HG03095 (cell line): ENCODE measurements at regions not wholly inside any gene's neighbourhood (a gene's known extent, or its start where the extent isn't known, plus 50 kb on each side); places are given as distances from the start of the nearest gene placed in this dataset.

Source experiments
- ATAC-seq: cut with Tn5 transposase; IDR thresholded peaks from one replicate; pipeline ENCODE4 v1.9.1; 2021; ENCODE audit warnings: moderate library complexity; ENCODE audit not compliant: unreplicated experiment

DNA sequence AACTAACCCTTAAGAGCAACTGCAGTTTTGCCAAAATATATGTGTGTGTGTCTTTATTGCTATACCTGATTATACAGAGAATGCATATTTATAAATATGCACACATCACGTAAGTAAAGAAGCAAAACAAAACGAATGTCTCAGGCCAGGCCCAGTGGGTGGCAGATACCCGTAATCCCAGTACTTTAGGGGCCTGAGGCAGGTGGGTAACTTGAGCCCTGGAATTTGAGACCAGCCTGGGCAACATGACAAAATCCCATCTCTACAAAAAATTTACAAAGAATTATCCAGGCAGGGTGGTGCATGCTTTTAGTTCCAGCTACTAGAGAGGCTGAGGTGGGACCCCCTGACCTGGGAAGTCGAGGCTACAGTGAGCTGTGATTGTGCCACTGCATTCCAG is 745.3 kb downstream of the SATB2 start:
- ATAC-seq, result no peak

- no peak for ATAC-seq
Observed at GRCh38 chr2:198711484-198711883, 746.3 kb downstream of the SATB2 start.

DNA sequence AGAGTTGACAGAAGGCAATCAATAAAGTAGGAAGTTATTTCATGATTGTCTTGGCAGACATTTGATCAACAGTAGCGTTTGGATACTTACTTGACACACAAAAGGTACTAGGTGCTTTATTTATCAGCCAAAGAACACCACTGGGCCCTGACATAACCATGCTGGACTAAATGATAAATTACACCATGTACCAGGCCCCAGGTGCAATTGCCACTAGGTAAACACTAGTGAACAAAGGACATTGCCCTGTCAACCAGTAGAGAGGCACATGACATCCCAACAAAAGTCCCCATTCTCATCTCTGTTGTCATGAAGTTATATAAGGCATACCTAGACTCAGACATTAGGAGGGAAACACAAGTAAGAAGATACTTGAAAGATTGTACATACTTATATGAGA is 747.2 kb downstream of the SATB2 start:
- no peak for ATAC-seq

- no peak for ATAC-seq
Observed at GRCh38 chr2:198706476-198707082, 751.2 kb downstream of the SATB2 start.

DNA sequence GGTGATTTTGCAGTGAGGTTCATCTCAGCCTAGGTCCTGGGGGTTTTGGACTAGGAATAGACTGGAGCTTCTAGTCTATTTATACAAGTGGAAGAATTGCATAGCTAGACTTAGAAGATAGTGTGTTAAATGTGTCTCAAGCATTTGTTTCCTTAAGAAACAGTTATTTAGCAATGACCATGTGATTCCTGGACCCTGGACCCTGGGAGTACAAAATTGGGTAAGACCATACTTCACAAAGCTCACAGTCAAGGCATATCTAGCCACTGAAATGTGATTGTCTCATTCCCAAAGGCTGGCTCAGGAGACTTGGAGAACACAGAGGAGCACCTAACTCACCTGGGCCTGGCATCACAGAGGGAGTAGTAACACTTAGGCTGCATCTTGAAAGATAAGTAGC is 754.5 kb downstream of the SATB2 start:
- no peak for ATAC-seq

- ATAC-seq, result no peak
Observed at GRCh38 chr2:198702796-198703195, 754.9 kb downstream of the SATB2 start.

- no peak for ATAC-seq
Observed at GRCh38 chr2:198701481-198701880, 756.3 kb downstream of the SATB2 start.

DNA sequence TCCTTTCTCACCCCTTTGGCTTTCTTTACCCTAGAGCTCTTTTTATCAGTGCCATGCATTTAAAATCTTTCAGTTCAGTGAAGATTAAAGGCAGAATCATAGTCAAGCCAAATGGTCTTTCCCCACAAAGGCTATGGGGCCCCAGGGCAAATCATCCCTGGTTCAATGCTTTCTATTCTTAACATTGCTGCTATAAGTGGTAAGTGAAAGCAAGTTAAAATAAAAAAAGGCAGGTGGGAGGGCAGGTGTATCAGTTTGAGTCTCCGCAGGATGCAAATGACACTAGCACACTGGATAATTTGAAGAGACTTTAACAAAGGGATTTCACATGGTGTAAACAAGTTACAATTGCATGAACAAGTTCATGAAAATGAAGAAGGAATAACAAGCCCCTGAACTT is 757.4 kb downstream of the SATB2 start:
- ATAC-seq, result no peak

GRCh38 chr2:198698230-198698629 is 759.5 kb downstream of the SATB2 start:
- ATAC-seq, result no peak

GRCh38 chr2:198697794-198698193 is 759.9 kb downstream of the SATB2 start:
- no peak for ATAC-seq

DNA sequence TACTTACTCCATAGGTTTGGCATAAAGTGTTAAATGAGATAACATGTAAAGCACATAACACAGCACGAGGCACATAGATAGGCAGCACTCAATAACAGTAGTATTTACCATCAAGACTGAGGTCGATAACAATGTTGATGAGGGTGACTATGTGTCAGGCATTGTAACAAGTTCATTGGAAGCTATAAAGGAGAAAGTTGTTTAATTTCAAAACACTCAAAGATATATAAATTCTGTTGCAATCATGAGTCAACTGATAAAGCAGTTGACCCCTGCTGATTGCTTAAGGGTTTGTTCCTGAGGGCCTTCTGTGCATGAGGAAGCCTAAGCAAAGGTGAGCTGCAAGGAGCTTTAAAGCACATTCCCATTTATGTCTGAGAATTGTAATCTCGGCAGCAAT is 760.5 kb downstream of the SATB2 start:
- no peak for ATAC-seq

DNA sequence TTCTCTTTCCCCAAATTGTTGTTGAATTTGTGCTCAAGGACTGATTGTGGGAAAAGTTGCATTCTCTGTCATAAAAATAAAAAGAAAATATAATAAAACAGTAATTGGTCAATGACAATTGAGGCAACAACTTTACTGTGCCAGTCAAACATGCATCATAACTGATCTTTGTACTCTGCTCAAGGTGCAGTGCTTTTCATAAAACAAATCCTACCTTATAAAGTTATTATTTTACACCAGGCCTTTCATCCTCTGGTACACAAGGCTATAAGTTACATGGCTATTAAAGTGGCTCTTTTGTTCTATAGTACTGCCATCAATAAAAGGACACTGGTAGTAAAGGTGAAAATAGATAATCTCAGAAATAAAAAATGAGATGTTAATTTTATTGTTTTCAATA is 761.9 kb downstream of the SATB2 start:
- no peak for ATAC-seq

DNA sequence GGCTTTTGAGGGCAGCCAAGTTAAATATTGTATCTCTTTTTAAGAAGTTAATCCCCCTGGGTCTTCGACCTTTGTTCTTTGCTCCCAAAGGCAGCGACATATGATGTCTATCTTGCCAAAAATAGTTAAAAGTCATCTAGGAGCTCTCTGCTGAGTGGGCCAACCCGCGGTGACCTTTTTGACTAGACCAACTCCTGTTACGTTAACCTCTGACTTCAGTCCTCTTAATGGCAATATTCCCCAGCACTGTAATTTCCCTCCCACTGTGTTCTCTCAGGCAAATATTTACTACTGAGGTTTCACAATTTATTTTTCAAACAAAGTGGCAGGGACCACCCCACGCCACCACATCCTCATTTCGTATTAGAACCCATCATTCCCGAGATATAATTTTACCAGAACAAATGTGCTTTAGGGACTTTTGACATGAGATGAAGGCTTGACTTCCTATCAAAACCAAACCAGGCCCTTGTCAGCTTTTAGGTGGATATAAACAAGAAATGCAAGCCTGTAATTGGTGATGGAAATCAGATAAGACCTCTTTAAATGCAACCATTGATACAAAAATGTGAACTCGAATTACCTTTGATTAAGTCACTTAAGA is 764.7 kb downstream of the SATB2 start:
- no peak for ATAC-seq

- no peak for ATAC-seq
Observed at GRCh38 chr2:198691236-198691635, 766.5 kb downstream of the SATB2 start.

DNA sequence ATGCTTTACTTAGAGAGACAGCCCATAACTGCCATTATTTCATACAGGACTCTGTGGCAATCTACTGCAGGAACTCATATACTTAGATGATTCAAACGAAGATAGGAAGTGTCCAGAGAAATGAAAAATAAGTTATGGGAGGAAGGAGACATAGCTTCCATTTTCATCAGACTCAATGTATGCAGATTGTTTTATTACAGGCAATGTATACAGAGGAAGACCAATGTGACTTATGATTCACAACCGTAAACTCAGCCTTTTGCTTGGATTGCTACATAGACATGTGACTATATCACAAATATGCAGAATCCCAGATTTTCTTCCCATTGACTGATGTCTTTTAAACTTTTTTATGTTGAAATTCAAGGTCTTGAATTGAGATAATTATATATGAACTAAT is 793.4 kb downstream of the SATB2 start:
- no peak for ATAC-seq

GRCh38 chr2:198662905-198663304 is 794.8 kb downstream of the SATB2 start:
- no peak for ATAC-seq

DNA sequence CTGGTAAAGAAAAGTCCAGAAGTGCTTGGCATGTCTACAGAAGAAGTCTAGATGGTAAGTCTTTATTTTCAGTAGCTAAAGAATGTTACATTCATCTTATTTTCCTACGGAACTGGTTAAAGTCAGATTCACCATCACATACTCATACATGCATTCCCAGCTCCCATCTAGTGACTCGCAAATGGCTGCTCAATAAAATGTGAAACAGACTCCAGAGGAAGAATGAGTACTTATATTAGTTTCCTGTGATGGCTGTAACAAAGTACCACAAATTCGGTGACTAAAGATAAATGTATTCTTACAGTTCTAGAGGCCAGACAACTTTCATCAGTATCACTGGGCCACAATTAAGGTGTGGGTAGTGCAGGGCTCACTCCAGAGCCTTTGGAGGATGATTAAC is 797.2 kb downstream of the SATB2 start:
- no peak for ATAC-seq

- no peak for ATAC-seq
Observed at GRCh38 chr2:198659096-198659870, 798.5 kb downstream of the SATB2 start.

- no peak for ATAC-seq
Observed at GRCh38 chr2:198657512-198658121, 800.1 kb downstream of the SATB2 start.

GRCh38 chr2:198656869-198657268 is 800.9 kb downstream of the SATB2 start:
- ATAC-seq, result no peak

GRCh38 chr2:198654646-198655045 is 803.1 kb downstream of the SATB2 start:
- no peak for ATAC-seq

GRCh38 chr2:198653311-198653710 is 804.4 kb downstream of the SATB2 start:
- ATAC-seq, result no peak
